ENCODE measurements at regions not wholly inside any gene's neighbourhood (a gene's known extent, or its start where the extent isn't known, plus 50 kb on each side); places are given as distances from the start of the nearest gene placed in this dataset.

GRCh38 chr4:108272046-108272445, 103.3 kb upstream of the LEF1 start:
- TF ChIP-seq CTCF (IDR thresholded peaks at IDR 0.05; ENCODE audit: low read depth, low read length): no peak
- H3K4me3 ChIP-seq (replicated peaks in 1 of 2; ENCODE audit: low read depth in 2 of 2, low read length in 2 of 2): no peak overlapping the region
- DNase-seq (ENCODE audit: low read depth in 2 of 2): no peak

- no peak for TF ChIP-seq CTCF (IDR thresholded peaks at IDR 0.05; ENCODE audit: low read depth, low read length)
- H3K4me3 ChIP-seq (replicated peaks in 1 of 2; ENCODE audit: low read depth in 2 of 2, low read length in 2 of 2): no peak overlapping the region
- peak; percentile 6 to 45 for DNase-seq (ENCODE audit: low read depth in 2 of 2)
These were observed 102.0 kb upstream of the LEF1 start for GRCh38 chr4:108270466-108271450.

- H3K4me3 ChIP-seq (replicated peaks in 1 of 2; ENCODE audit: low read depth in 2 of 2, low read length in 2 of 2): no peak overlapping the region
- TF ChIP-seq CTCF (IDR thresholded peaks at IDR 0.05; ENCODE audit: low read depth, low read length): no peak
- no peak for DNase-seq (ENCODE audit: low read depth in 2 of 2)
These were observed 96.0 kb upstream of the LEF1 start for GRCh38 chr4:108264693-108265092.

- DNase-seq (ENCODE audit: low read depth in 2 of 2): no peak
- TF ChIP-seq CTCF (IDR thresholded peaks at IDR 0.05; ENCODE audit: low read depth, low read length): no peak
- H3K4me3 ChIP-seq (replicated peaks in 1 of 2; ENCODE audit: low read depth in 2 of 2, low read length in 2 of 2): no peak overlapping the region
These were observed 94.3 kb upstream of the LEF1 start for GRCh38 chr4:108263057-108263456.

- no peak overlapping the region for H3K4me3 ChIP-seq (replicated peaks in 1 of 2; ENCODE audit: low read depth in 2 of 2, low read length in 2 of 2)
- no peak for DNase-seq (ENCODE audit: low read depth in 2 of 2)
- TF ChIP-seq CTCF (IDR thresholded peaks at IDR 0.05; ENCODE audit: low read depth, low read length): no peak
These were observed 92.3 kb upstream of the LEF1 start for GRCh38 chr4:108261026-108261425.

- no peak for DNase-seq (ENCODE audit: low read depth in 2 of 2)
- no peak for TF ChIP-seq CTCF (IDR thresholded peaks at IDR 0.05; ENCODE audit: low read depth, low read length)
- no peak overlapping the region for H3K4me3 ChIP-seq (replicated peaks in 1 of 2; ENCODE audit: low read depth in 2 of 2, low read length in 2 of 2)
These were observed 87.8 kb upstream of the LEF1 start for GRCh38 chr4:108256538-108256937.

Data from cardiac fibroblast (primary cell).